Spleen (tissue), 7 donors: ENCODE measurements at regions not wholly inside any gene's neighbourhood (a gene's known extent, or its start where the extent isn't known, plus 50 kb on each side); places are given as distances from the start of the nearest gene placed in this dataset.

Source experiments
- POLR2A ChIP-seq, 3 donors: fragments of 450-650 bp; IDR thresholded peaks; one replicate each; pipeline ENCODE4 v1.5.1; 2017; ENCODE audit warnings: antibody characterized with exemption in 3 of 3, mild to moderate bottlenecking in 1 of 3
- POLR2AphosphoS5 ChIP-seq, 3 donors: sonication (generic); formaldehyde crosslinking; IDR thresholded peaks; one replicate each; pipeline ENCODE4 v1.5.1; 2017; ENCODE audit warnings: antibody characterized with exemption in 3 of 3
- TF ChIP-seq, protein P1 (sequence below), 11 experiments: fragments of 200-600 bp in 7 of 11; fragments of 450-650 bp in 4 of 11; sonication (generic) in 4 of 11; IDR thresholded peaks in 8 of 11; conservative IDR thresholded peaks in 3 of 11; 1 replicate in 7 of 11; 2 replicates in 4 of 11; pipeline versions ENCODE4 v1.4.0 to v1.8.0; 2016 to 2021; ENCODE audit warnings: antibody characterized with exemption in 11 of 11, inconsistent platforms in 4 of 11, mild to moderate bottlenecking in 1 of 11
- donor health status: DM: no; HTN: no; CAD: no; lungs with moderate emphysema.
- donor health status: DM: no; HTN: no; CAD: no.
- donor health status: DM: no; HTN: no; CAD: no.

DNA sequence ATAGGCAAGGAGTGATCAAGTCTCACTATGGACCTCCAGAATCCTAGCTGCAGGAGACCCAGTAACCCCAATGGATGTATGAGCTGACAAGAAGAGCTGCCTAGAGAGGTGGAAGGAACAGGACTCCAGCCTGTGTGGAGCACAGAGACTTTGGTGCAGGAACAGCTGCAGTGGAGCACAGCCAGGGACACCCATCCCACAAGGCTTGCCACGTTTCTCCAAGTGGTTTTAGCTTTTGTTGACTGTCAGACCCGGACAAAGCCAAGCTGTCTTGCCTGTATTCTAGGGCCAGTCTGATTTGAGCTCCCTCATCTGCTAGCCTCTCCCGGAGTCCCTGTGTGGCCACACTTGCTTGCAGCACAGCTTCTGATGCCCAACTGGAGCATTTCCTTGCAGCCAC lies 224.7 kb downstream of the CHRM2 start:
- TF ChIP-seq POLR2A (IDR thresholded peaks at IDR 0.05) = no peak
- TF ChIP-seq, protein P1, sequence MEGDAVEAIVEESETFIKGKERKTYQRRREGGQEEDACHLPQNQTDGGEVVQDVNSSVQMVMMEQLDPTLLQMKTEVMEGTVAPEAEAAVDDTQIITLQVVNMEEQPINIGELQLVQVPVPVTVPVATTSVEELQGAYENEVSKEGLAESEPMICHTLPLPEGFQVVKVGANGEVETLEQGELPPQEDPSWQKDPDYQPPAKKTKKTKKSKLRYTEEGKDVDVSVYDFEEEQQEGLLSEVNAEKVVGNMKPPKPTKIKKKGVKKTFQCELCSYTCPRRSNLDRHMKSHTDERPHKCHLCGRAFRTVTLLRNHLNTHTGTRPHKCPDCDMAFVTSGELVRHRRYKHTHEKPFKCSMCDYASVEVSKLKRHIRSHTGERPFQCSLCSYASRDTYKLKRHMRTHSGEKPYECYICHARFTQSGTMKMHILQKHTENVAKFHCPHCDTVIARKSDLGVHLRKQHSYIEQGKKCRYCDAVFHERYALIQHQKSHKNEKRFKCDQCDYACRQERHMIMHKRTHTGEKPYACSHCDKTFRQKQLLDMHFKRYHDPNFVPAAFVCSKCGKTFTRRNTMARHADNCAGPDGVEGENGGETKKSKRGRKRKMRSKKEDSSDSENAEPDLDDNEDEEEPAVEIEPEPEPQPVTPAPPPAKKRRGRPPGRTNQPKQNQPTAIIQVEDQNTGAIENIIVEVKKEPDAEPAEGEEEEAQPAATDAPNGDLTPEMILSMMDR (IDR thresholded peaks at IDR 0.05 in 8 of 11, conservative IDR thresholded peaks at IDR 0.05 in 3 of 11) = no peak
- TF ChIP-seq POLR2AphosphoS5 (IDR thresholded peaks at IDR 0.05) = no peak
